NCI-H510A (cell line): ENCODE measurements at regions not wholly inside any gene's neighbourhood (a gene's known extent, or its start where the extent isn't known, plus 50 kb on each side); places are given as distances from the start of the nearest gene placed in this dataset.
"Not testable (repeated sequence)": the region's sequence is repeated elsewhere in the genome, so short reads cannot be mapped to it uniquely, and the experiment has no call there.

Source experiments
- DNase-seq: peaks from one replicate; lab custom pipeline; 2025; lab: John Stamatoyannopoulos, UW

DNA sequence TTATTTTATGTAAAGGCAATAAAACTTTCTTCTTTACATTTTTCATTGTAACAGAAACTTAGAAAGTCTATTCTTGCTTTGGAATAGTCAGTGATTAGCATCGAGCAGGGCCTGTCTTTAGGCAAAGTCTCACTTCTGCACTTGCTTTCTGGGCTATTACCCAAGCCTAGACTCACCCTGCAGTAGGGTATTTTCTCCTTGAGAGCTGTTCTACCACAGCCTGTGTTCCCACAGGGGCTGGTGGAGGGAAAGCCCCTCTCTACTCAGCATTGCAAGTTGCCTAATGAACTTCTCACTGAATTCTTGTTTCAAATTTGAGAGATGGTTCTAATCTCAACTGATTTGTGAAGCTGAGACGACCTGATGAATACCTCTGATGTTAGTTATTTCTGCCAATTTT, 111.7 kb upstream of the KLHL14 start:
- DNase-seq: no peak

DNA sequence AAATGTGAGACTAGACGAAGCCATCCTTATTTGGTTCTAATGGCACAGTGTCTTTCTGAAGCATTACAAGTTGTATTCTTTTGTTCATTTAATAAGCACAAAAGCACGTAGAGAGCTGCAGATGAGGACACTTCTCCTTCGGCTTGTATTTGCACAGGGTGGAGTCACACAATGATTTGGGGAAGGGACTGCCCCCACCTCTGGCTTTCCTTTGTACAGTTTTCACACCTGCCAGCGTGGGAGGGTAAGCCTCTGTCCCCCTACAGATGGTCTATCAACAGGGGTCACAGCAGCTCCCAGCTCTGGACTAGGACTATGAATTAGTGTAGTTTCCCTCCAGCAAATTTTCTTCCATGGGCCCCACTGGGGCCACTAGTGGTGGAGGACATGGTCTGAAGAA, 108.2 kb upstream of the KLHL14 start:
- peak; percentile 69 for DNase-seq

DNA sequence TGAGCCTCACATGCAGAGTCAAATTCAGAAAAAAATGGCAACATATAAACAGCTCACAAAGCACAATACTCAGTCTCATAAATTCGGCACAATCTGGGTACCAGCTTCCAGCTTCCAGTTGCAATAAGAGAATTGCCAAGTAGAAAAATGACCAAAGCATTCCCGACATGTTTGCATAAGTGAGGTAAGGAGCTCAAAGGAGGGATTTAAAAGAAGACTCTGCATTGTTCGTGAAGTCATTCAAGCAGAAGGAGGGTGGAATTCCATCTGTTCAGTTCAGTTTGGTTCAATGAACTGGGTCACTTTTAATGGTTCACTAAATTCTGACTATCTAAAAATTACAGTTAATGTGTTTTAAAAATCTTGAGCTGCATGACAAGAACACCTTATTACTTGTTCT, 106.7 kb upstream of the KLHL14 start:
- no peak for DNase-seq

DNA sequence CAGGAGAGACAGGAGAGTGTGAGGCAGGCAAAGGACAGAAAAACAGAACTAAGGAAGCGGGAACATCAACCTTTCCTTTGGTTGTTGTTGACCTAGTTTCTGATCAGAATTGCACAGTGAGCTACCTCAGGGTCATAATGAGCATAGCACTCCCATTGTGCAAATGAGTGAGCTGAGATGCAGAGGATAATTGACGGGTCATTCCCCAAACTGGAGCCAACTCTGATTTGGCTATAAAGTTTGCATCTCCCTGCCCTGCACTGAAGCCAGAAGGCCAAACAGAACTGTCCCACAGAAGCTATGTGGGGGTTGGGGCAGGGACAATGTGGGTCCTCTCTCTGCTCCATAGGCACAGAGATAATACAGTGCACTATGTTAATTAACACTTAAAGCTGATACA, 105.6 kb upstream of the KLHL14 start:
- no peak for DNase-seq

DNA sequence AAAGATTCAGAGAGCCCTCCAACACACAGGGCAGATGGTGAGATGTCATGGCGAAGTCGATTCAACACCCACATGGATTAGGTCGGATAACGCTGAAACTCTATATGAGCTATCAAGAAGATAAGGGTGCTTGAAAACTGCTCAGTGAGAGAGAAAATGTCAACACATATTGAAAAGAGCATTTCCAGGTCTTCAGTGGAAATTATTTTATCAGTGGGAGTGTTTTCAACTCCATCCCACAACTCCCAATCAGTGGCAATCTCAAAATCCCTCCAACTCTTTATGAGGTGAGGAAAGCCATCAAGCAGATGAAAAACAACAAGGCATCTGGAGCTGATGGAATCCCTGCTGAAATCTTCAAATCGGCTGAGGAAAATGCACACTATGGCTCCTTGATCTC, 104.5 kb upstream of the KLHL14 start:
- peak; percentile 22 for DNase-seq

DNA sequence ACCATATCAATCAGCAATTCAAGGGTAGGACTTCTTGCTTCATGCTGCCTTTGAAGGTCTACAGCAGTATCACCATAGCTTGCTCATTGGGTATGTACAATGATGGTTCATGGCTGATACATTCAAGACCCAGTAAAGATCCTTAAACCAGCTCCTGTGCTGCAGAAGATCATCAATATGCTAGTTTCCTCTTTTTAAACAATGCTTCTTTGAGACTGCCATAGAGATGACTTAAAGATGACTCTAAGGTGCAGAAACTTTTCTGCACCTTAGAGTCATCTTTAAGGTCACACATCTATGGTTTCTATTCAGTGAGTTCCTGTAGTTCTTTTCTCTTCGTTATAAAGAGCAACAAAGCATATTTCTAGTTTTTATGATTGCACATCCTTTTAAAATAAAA, 102.8 kb upstream of the KLHL14 start:
- no peak for DNase-seq

DNA sequence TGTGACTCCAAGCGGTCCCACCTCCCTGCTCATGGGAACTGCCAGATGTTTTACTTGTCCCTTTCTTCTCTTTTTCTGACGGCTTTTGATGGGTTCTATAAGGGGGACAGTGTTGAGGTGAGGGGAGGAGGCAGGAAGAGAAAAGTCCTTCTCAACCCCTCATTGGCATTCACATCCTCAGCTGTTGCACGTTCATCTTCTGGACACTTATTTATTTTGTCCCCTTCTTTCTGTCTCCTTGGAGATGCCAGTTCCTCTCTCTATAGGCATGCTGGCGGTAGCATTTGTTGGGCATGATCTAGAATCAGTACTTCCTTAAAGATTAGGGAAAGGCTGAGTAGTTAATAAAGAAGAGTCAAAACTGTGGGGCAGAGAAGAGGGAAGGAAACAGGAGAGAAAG, 99.0 kb upstream of the KLHL14 start:
- no peak for DNase-seq

DNA sequence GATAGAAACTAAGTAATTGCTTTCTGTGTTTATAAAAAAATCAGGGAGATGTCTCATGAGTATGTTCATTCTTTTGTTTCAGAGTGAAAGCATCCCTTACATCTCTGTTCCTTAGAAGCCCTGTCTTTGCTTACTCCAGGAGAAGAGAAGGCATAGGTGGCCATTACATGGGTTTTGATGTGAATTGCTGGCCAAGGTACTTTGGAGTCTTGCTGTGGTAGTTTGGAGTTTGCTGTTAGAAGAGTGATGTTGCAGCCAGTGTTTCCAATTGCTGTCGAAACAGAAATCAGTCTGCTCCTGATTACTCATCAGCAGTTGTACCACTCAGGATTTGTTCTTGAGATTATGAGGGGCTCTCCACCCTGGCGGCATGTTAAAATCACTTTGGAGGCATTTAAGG, 97.8 kb upstream of the KLHL14 start:
- DNase-seq: no peak

DNA sequence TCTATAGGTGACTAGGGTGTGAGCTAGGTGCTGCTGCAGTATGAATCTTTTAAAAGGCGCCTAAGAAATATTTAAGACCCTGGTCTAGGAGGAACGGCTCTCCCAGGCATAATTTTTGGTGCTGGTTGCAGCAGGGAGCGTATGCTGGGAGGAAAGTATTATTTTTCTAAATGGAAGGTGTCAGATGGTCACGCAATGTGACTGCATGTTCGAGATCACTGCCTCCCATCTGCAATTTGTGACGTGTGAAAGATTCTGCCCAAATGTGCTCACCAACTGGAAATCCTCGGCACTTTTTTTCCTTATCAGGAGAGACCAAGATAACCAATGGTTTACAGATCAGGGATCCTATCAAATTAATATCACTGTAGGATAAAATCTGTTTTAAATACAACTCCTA, 95.6 kb upstream of the KLHL14 start:
- no peak for DNase-seq

DNA sequence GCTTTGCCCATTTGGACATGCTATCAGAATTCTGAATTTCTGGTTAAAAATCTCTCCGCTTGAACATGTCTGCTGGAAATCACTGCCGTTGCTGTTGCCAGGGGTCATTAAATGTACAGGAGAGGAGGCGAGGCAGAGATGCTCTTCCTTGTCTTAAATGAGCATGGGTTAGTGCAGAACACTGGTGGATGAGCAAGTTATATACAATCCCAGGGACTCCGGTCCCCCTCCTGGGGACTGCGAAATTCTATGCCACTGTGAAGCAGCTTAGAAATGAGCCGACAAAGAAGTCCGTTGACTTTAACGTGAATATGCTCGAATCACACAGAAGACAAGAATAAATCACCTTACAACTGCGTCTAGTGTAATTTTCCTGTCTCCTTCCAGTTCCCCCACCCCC, 95.1 kb upstream of the KLHL14 start:
- no peak for DNase-seq

DNA sequence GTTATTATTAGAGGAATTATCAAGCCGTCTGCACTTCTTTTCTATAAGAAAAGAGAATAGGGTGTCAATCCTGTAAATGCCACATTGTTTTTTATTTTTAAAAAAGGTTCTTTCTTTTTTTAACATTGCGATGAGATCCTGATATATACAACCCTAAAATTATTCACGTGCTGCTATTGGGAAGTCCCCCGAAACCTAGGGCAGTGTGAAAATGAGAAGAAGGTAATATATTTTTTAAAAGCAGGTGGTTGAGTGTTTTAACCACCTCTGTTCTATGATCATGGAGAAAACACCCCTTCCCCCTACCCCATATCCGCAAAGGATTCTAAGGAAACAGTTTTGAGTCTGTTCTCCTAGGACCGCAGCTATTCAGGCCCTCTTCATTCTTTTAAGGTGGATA, 94.5 kb upstream of the KLHL14 start:
- DNase-seq: no peak

DNA sequence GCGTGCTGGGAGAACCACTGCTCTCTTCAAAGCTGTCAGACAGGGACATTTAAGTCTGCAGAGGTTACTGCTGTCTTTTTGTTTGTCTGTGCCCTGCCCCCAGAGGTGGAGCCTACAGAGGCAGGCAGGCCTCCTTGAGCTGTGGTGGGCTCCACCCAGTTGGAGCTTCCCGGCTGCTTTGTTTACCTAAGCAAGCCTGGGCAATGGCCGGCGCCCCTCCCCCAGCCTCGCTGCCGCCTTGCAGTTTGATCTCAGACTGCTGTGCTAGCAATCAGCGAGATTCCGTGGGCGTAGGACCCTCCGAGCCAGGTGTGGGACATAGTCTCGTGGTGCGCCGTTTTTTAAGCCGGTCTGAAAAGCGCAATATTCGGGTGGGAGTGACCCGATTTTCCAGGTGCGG, 89.2 kb upstream of the KLHL14 start:
- DNase-seq: not testable (repeated sequence)

DNA sequence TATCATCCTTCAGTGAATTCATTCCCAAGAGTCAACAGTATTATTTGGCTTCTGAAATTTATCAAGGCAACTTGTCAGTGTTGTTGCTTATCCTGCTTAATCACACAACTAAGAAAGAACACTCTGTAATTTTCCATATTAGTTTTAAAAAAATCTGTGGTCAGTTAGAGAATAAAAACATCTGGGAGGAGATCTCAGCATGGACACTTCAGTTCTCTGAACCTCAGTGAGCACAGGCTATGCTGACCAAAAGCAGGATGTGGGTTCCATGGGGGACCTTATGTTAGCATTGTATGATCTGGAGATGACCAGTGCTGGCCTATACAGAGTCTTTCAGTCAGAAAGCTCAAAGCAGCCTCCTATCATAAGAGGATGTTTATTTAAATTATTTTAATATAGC, 79.1 kb upstream of the KLHL14 start:
- DNase-seq: no peak

DNA sequence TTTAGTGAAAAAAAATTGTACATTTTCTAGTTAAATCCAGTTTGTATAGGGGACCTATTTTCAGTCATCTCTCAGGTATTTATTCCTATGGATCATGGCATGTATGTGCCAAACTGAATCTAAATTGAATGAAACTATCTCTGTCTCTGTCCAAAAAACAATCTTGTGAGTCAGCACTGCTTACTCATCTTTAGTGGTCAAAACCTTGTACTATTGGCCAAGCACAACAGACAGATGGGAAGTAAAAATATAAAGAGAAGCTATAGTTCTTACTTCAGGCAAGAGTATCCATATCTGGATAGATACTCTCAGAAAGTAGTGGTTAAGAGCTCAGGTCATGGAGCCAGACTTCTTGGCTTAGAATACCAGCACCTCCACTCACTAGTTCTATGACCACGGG, 76.0 kb upstream of the KLHL14 start:
- DNase-seq: no peak

DNA sequence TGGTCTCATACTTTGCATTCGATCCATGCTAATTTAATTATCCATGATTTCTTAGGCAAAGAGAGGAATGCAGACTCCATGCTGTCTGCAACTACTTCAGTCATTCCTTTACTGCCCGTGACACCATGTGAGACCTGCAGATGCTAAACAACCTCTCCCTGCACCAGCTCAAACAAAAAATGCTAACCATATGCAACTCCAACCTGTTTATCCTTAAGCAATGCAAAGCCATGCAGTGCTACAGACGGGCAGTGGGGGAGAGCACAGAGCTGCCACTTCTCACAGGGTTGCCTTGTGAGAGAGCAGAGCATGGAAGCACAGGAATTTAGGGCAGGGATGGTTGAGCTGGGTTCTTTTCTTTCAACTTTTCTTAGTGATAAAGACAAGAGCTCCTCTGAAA, 74.9 kb upstream of the KLHL14 start:
- DNase-seq: no peak

DNA sequence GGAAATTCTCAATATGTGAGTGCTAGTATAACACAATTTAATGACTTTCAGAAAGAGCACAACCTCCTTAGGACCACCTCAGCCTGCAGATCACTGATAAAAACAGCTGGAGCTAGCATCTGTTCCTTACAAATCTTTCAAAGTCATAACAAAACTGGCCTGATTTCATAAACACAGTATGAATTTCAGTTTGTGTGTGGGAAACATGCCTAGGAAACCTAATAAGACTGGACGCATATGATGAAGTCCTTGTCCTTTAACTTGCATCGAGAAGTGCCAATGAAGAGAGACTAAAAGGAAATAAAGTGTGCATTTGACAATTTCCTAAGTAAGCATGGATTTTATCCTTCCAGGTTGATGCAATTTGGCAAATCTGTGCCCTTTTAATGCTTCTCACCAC, 74.1 kb upstream of the KLHL14 start:
- DNase-seq: no peak

DNA sequence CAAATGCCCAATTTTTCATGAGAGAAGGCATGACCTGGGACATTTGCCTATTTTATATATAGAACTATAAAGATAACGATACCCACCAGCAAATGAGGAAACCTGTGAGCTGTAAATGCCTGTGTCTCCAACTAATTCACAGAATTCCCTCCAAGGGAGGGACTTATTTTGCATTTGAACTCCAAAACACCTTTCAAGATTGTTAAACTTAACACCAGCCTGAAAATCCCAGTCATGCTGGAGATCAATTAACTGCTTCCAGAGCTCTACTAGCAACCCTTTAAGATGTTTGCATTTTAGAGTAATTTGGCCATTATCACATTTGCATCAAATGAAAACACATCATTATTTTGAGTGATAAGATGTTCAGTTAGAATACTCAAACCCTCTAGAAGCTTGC, 68.1 kb upstream of the KLHL14 start:
- no peak for DNase-seq

DNA sequence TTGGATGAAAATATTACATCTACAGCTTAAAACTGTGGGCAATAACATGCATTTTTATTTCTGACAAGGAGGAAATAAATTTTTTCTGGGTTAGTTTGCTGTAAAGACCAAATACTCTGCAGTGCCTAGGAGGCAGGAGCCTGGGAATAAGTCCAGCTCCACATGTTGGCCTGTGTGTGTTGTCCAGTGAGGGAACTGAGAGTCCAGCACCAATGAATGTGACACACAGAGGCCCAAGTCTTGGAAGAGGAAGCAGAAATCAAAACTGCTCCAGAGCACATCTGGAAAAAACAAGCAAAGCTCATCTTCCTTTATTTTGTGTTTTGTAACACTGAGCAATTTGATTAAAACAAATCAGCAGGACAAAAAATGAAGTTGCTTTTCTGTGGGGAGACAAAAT, 63.1 kb upstream of the KLHL14 start:
- no peak for DNase-seq

DNA sequence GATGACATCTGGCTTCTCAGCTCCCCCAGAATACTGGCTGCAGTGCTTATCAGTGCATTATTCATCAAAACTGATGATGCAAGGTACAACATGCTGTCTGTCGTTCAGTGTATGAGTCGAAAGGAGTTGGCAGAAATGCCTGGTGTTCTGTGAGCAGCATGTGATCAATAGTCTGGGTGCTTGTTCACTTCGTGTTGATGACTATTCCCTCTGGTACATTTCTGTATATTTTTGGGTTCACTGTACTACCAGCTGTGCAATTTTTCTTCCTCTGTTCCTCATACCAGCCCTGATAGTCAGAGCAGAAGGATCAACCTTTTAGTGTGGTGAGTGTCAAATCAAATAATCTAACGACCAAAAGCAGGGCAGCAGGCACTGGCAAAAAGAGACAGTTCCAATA, 59.0 kb upstream of the KLHL14 start:
- DNase-seq: no peak

DNA sequence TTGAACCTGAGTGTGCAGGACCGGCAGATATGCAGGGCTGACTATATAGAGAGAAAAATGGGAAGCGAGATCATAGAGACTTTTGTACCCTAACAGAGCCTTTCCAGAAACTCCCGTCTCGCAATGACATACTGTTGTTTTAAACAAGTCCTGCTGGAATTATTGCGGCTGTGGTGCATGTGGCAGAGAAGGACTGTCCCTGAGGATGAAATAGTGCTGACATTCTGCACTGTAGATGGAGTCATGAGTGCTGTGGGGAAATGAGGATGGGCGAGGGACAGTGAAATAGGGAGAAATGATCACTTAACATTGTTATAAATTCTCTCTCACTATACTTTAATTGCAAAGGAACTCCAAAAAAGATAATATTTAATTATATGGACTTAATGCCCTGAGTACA, 50.4 kb upstream of the KLHL14 start:
- DNase-seq: no peak
